HepG2 (cell line): ENCODE measurements at regions not wholly inside any gene's neighbourhood (a gene's known extent, or its start where the extent isn't known, plus 50 kb on each side); places are given as distances from the start of the nearest gene placed in this dataset.

Experiments used
- ATAC-seq: fragments of 200-7000 bp; cut with Tn5 transposase; 3 replicates; pipeline ENCODE4 v1.9.1; 2020; ENCODE audit warnings: mild to moderate bottlenecking, moderate library complexity
- BruUV-seq: library from RNA; stranded (reverse); fragments of 400-500 nt; replicated peaks from 2 replicates; lab custom pipeline; 2021; lab: Mats Ljungman, UMichigan
- CTCF ChIA-PET: fragments of 300-600 bp; formaldehyde crosslinking; extraction: SDS; loops from one replicate; lab custom pipeline; 2021; ENCODE audit warnings: low total read pairs, inconsistent platforms, low intra/inter-chr PET ratio; lab: Yijun Ruan, JAX
- POLR2A ChIA-PET: fragments of 350-600 bp; sonication (Branson Sonifier 250); formaldehyde crosslinking; loops from one replicate; lab custom pipeline; 2020; ENCODE audit warnings: antibody characterized with exemption, inconsistent platforms; lab: Yijun Ruan, JAX
- DNase-seq: peaks from one replicate; pipeline ENCODE4 v3.0.0-alpha.2; 2015; ENCODE audit warnings: low spot score
- FAIRE-seq: peaks from 3 replicates; lab custom pipeline; 2011; peaks lifted over from hg19 to GRCh38; lab: Jason Lieb, UNC
- H2AFZ ChIP-seq: one replicate; pipeline ENCODE4 v1.6.1; 2011; ENCODE audit warnings: low read length, inconsistent platforms
- H3K27ac ChIP-seq: fragments of 300-600 bp; 3 replicates; pipeline ENCODE4 v1.8.0; 2011; ENCODE audit warnings: mixed run types, mild to moderate bottlenecking, mixed read lengths, low read length, inconsistent platforms; ENCODE audit not compliant: insufficient read depth; ENCODE audit errors: extremely low read length
- H3K27me3 ChIP-seq, 2 experiments: fragments of 200-600 bp in 1 of 2; 2 replicates in 1 of 2; 3 replicates in 1 of 2; pipeline versions ENCODE4 v1.6.0 to v1.8.0; 2011; ENCODE audit warnings: low read length in 2 of 2, mild to moderate bottlenecking in 2 of 2, moderate library complexity in 2 of 2, inconsistent platforms in 1 of 2; ENCODE audit not compliant: insufficient read depth in 2 of 2, control insufficient read depth in 1 of 2
- H3K36me3 ChIP-seq, 2 experiments: fragments of 200-600 bp in 1 of 2; replicated peaks in 1 of 2; 2 replicates in 1 of 2; 3 replicates in 1 of 2; pipeline versions ENCODE4 v1.5.1 to v1.8.0; 2011; ENCODE audit warnings: low read length in 2 of 2, inconsistent platforms in 1 of 2; ENCODE audit not compliant: insufficient read depth in 2 of 2, control insufficient read depth in 1 of 2
- H3K4me1 ChIP-seq: 2 replicates; pipeline ENCODE4 v1.5.1; 2012; ENCODE audit warnings: low read length, inconsistent platforms; ENCODE audit not compliant: insufficient read depth
- H3K4me2 ChIP-seq: 2 replicates; pipeline ENCODE4 v1.6.0; 2011; ENCODE audit warnings: low read depth, low read length, inconsistent platforms
- H3K4me3 ChIP-seq, 3 experiments: fragments of 200-600 bp in 1 of 3; sonication (generic), shearing (Covaris generic) in 1 of 3; replicated peaks in 1 of 3; 2 replicates each; pipeline ENCODE4 v1.5.1; 2011 to 2016; ENCODE audit warnings: low read length in 3 of 3, inconsistent platforms in 2 of 3, low read depth in 2 of 3, mild to moderate bottlenecking in 2 of 3, control low read depth in 1 of 3, mixed read lengths in 1 of 3; ENCODE audit not compliant: insufficient read depth in 1 of 3
- H3K79me2 ChIP-seq: one replicate; pipeline ENCODE4 v1.6.1; 2011; ENCODE audit warnings: low read length, inconsistent platforms; ENCODE audit not compliant: insufficient read depth
- H3K9ac ChIP-seq: 2 replicates; pipeline ENCODE4 v1.6.0; 2011; ENCODE audit warnings: mild to moderate bottlenecking, low read depth, low read length, inconsistent platforms; ENCODE audit not compliant: insufficient read depth
- H3K9me3 ChIP-seq: 2 replicates; pipeline ENCODE4 v1.5.1; 2012; ENCODE audit warnings: mild to moderate bottlenecking, low read length
- H4K20me1 ChIP-seq: 2 replicates; pipeline ENCODE4 v1.6.0; 2011; ENCODE audit warnings: inconsistent platforms, mild to moderate bottlenecking, low read length, moderate library complexity; ENCODE audit not compliant: insufficient read depth
- AKAP8 ChIP-seq: sonication (generic); formaldehyde crosslinking; IDR thresholded peaks from 2 replicates; pipeline ENCODE4 v1.5.1; 2020; ENCODE audit warnings: mild to moderate bottlenecking, missing genetic modification reagents
- CENPX ChIP-seq: sonication (generic); formaldehyde crosslinking; IDR thresholded peaks from 2 replicates; pipeline ENCODE4 v1.9.0; 2021; ENCODE audit warnings: mild to moderate bottlenecking, missing genetic modification reagents, moderate library complexity
- DMAP1 ChIP-seq: IDR thresholded peaks from 2 replicates; pipeline ENCODE4 v1.6.1; 2016
- FOXP1 ChIP-seq, 2 experiments: fragments of 450-650 bp in 1 of 2; IDR thresholded peaks; 2 replicates each; pipeline ENCODE4 v1.6.1; 2017 to 2018; ENCODE audit warnings: antibody characterized with exemption in 1 of 2
- IRX3 ChIP-seq: sonication (generic); formaldehyde crosslinking; IDR thresholded peaks from 2 replicates; pipeline ENCODE4 v1.8.1; 2023; ENCODE audit warnings: mild to moderate bottlenecking, low read depth, missing genetic modification reagents, borderline replicate concordance
- KDM4B ChIP-seq: sonication (generic); formaldehyde crosslinking; IDR thresholded peaks from 2 replicates; pipeline ENCODE4 v1.4.0; 2020; ENCODE audit warnings: missing genetic modification reagents
- KDM6A ChIP-seq: IDR thresholded peaks from 2 replicates; pipeline ENCODE4 v1.6.1; 2016; ENCODE audit warnings: low read depth
- MAFF ChIP-seq: IDR thresholded peaks from 2 replicates; pipeline ENCODE4 v1.6.1; 2011; ENCODE audit warnings: low read depth, low read length, improper control_type of control experiment
- NFIC ChIP-seq: IDR thresholded peaks from 2 replicates; pipeline ENCODE4 v1.6.1; 2012; ENCODE audit warnings: mild to moderate bottlenecking, low read length, inconsistent platforms
- NFYB ChIP-seq: sonication (generic); formaldehyde crosslinking; IDR thresholded peaks from 2 replicates; pipeline ENCODE4 v1.4.0; 2020; ENCODE audit warnings: missing genetic modification reagents
- NR2F2 ChIP-seq: IDR thresholded peaks from 2 replicates; pipeline ENCODE4 v1.6.1; 2012; ENCODE audit warnings: low read depth, inconsistent platforms, borderline replicate concordance
- RFX5 ChIP-seq: IDR thresholded peaks from 2 replicates; pipeline ENCODE4 v1.6.1; 2011; ENCODE audit warnings: low read depth, low read length, improper control_type of control experiment
- SIN3A ChIP-seq: IDR thresholded peaks from 2 replicates; pipeline ENCODE4 v1.6.1; 2011; ENCODE audit warnings: low read depth, mild to moderate bottlenecking, control low read depth, low read length, borderline replicate concordance
- SNAPC2 ChIP-seq: sonication (generic); formaldehyde crosslinking; IDR thresholded peaks from 2 replicates; pipeline ENCODE4 v1.8.1; 2022; ENCODE audit warnings: mild to moderate bottlenecking, missing genetic modification reagents
- TBL1XR1 ChIP-seq: fragments of 150-350 bp; IDR thresholded peaks from 2 replicates; pipeline ENCODE4 v1.6.1; 2014; ENCODE audit warnings: borderline replicate concordance, low read length; ENCODE audit not compliant: partially characterized antibody
- ZZZ3 ChIP-seq: sonication (generic); formaldehyde crosslinking; IDR thresholded peaks from 2 replicates; pipeline ENCODE4 v1.4.0; 2020; ENCODE audit warnings: missing genetic modification reagents, mild to moderate bottlenecking, borderline replicate concordance
- in situ Hi-C: cut with HindIII; loops from 2 replicates; pipeline ENCODE4 v1.10.0; 2017; ENCODE audit warnings: low pct_unique_long_range_greater_than_20kb; ENCODE audit not compliant: extremely low pct_ligation_motif_present
- intact Hi-C: fragments of 100-400 bp; cut with micrococcal nuclease; formaldehyde crosslinking; loops from one replicate; pipeline ENCODE4 v1.10.0; 2022; ENCODE audit not compliant: unreplicated experiment
- TF ChIP-seq, protein P1 (sequence below): sonication (generic); formaldehyde crosslinking; IDR thresholded peaks from 2 replicates; pipeline ENCODE4 v1.4.0; 2020; ENCODE audit warnings: missing genetic modification reagents, borderline replicate concordance
- TF ChIP-seq, protein P2 (sequence below): IDR thresholded peaks from 2 replicates; pipeline ENCODE4 v1.6.1; 2016; ENCODE audit warnings: mild to moderate bottlenecking
- TF ChIP-seq, protein P3 (sequence below): sonication (generic); formaldehyde crosslinking; IDR thresholded peaks from 2 replicates; pipeline ENCODE4 v1.4.0; 2020; ENCODE audit warnings: missing genetic modification reagents, borderline replicate concordance
- TF ChIP-seq, protein P4 (sequence below): sonication (generic); formaldehyde crosslinking; IDR thresholded peaks from 2 replicates; pipeline ENCODE4 v1.4.0; 2020; ENCODE audit warnings: mild to moderate bottlenecking, missing genetic modification reagents

DNA sequence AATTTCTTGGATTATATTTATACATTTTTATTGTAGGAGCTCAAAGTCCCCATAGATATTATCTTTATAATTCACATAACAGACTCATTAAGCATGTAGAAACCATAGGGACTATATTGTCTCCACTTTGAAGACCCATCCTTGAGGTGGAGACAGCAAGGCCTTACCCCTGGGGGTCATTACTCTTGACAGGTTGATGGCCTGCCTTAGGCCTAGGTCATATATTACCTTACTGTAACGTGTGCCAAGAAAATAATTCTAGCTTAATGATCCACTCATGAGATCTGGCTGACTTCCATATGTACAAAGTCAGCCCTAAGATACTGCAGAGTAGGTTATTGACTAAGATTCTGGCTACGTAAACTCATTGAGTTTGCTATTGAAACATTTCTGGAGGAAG is 65.4 kb upstream of the GLS start (continued):
- TF ChIP-seq, protein P1, sequence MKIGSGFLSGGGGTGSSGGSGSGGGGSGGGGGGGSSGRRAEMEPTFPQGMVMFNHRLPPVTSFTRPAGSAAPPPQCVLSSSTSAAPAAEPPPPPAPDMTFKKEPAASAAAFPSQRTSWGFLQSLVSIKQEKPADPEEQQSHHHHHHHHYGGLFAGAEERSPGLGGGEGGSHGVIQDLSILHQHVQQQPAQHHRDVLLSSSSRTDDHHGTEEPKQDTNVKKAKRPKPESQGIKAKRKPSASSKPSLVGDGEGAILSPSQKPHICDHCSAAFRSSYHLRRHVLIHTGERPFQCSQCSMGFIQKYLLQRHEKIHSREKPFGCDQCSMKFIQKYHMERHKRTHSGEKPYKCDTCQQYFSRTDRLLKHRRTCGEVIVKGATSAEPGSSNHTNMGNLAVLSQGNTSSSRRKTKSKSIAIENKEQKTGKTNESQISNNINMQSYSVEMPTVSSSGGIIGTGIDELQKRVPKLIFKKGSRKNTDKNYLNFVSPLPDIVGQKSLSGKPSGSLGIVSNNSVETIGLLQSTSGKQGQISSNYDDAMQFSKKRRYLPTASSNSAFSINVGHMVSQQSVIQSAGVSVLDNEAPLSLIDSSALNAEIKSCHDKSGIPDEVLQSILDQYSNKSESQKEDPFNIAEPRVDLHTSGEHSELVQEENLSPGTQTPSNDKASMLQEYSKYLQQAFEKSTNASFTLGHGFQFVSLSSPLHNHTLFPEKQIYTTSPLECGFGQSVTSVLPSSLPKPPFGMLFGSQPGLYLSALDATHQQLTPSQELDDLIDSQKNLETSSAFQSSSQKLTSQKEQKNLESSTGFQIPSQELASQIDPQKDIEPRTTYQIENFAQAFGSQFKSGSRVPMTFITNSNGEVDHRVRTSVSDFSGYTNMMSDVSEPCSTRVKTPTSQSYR (CRISPR knock-in tag), result no peak
- no peak for TF ChIP-seq DMAP1 (CRISPR knock-in tag)
- TF ChIP-seq NFYB (CRISPR knock-in tag), result no peak
- TF ChIP-seq FOXP1 (IDR thresholded peaks at IDR 0.05), result no peak
- no peak for TF ChIP-seq FOXP1 (CRISPR knock-in tag; IDR thresholded peaks at IDR 0.05)
- TF ChIP-seq NFIC, result no peak
- no peak for TF ChIP-seq AKAP8 (CRISPR knock-in tag)
- no peak for TF ChIP-seq RFX5
- TF ChIP-seq TBL1XR1, result no peak
- no peak for TF ChIP-seq KDM4B (CRISPR knock-in tag)
- TF ChIP-seq SNAPC2 (CRISPR knock-in tag), result no peak

DNA sequence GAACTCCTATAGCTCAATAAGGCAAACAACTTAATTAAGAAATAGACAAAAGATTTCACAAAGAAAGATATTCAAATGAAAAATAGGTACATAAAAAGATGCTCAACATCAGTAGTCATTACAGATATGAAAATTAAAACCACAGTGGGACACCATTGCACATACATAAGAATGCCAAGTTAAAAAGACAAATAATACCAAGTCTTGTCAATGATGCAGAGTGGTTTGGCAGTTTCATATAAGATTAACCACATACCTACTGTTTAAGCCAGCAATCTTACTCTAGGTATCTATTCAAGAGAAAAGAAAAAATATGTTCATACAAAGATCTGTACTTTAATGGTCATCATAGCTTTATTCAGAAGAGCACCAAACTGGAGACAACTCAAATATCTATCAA is 63.5 kb upstream of the GLS start:
- H3K27me3 ChIP-seq, result no peaks in the 10 kb centered on the region
- in situ Hi-C loops, result no loop called here
- no peaks in the 10 kb centered on the region for H4K20me1 ChIP-seq
- H2AFZ ChIP-seq, result no peak overlapping the region
- POLR2A ChIA-PET, result no interaction called here
- no peak for DNase-seq
- no peak for FAIRE-seq
- H3K9ac ChIP-seq, result no peak overlapping the region
- no peaks in the 10 kb centered on the region for H3K36me3 ChIP-seq
- H3K4me1 ChIP-seq, result peaks cover 28% of the 10 kb centered on the region
- no peak overlapping the region for H3K4me2 ChIP-seq
- no peaks in the 10 kb centered on the region for H3K9me3 ChIP-seq
- peaks cover 3% of the 10 kb centered on the region for H3K79me2 ChIP-seq
- ATAC-seq, result no peak
- H3K4me3 ChIP-seq, result no peak overlapping the region
- intact Hi-C loops, result loop anchor here (10.0 kb wide), 1 partner anchor 198 kb away; the partner anchor contains the start of gene STAT1
- H3K27ac ChIP-seq, result no peak overlapping the region
- CTCF ChIA-PET, result no interaction called here
- BruUV-seq, result no TSS peak
- no peak for TF ChIP-seq CENPX
- no peak for TF ChIP-seq KDM6A
- TF ChIP-seq MAFF, result no peak
- TF ChIP-seq, protein P2, sequence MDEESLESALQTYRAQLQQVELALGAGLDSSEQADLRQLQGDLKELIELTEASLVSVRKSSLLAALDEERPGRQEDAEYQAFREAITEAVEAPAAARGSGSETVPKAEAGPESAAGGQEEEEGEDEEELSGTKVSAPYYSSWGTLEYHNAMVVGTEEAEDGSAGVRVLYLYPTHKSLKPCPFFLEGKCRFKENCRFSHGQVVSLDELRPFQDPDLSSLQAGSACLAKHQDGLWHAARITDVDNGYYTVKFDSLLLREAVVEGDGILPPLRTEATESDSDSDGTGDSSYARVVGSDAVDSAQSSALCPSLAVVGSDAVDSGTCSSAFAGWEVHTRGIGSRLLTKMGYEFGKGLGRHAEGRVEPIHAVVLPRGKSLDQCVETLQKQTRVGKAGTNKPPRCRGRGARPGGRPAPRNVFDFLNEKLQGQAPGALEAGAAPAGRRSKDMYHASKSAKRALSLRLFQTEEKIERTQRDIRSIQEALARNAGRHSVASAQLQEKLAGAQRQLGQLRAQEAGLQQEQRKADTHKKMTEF (CRISPR knock-in tag), result no peak
- TF ChIP-seq, protein P3, sequence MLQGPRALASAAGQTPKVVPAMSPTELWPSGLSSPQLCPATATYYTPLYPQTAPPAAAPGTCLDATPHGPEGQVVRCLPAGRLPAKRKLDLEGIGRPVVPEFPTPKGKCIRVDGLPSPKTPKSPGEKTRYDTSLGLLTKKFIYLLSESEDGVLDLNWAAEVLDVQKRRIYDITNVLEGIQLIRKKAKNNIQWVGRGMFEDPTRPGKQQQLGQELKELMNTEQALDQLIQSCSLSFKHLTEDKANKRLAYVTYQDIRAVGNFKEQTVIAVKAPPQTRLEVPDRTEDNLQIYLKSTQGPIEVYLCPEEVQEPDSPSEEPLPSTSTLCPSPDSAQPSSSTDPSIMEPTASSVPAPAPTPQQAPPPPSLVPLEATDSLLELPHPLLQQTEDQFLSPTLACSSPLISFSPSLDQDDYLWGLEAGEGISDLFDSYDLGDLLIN, result no peak
- TF ChIP-seq IRX3, result no peak
- no peak for TF ChIP-seq NR2F2
- TF ChIP-seq, protein P4, sequence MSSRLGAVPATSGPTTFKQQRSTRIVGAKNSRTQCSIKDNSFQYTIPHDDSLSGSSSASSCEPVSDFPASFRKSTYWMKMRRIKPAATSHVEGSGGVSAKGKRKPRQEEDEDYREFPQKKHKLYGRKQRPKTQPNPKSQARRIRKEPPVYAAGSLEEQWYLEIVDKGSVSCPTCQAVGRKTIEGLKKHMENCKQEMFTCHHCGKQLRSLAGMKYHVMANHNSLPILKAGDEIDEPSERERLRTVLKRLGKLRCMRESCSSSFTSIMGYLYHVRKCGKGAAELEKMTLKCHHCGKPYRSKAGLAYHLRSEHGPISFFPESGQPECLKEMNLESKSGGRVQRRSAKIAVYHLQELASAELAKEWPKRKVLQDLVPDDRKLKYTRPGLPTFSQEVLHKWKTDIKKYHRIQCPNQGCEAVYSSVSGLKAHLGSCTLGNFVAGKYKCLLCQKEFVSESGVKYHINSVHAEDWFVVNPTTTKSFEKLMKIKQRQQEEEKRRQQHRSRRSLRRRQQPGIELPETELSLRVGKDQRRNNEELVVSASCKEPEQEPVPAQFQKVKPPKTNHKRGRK (CRISPR knock-in tag), result no peak
- TF ChIP-seq SIN3A, result no peak
- no peak for TF ChIP-seq ZZZ3 (CRISPR knock-in tag)
- no peak for TF ChIP-seq AKAP8 (CRISPR knock-in tag)
